ENCODE measurements at regions not wholly inside any gene's neighbourhood (a gene's known extent, or its start where the extent isn't known, plus 50 kb on each side); places are given as distances from the start of the nearest gene placed in this dataset.
"Not testable (repeated sequence)": the region's sequence is repeated elsewhere in the genome, so short reads cannot be mapped to it uniquely, and the experiment has no call there.

GRCh38 chr13:83825676-83826075 is 56.6 kb downstream of the SLITRK1 start:
- DNase-seq, result no peak

GRCh38 chr13:83824560-83824959 is 57.7 kb downstream of the SLITRK1 start:
- no peak for DNase-seq

GRCh38 chr13:83824120-83824519 is 58.2 kb downstream of the SLITRK1 start:
- DNase-seq, result no peak

- no peak for DNase-seq
Observed at GRCh38 chr13:83819611-83820010, 62.7 kb downstream of the SLITRK1 start.

- DNase-seq, result no peak
Observed at GRCh38 chr13:83819156-83819555, 63.1 kb downstream of the SLITRK1 start.

GRCh38 chr13:83816081-83816480 is 66.2 kb downstream of the SLITRK1 start:
- DNase-seq, result no peak

GRCh38 chr13:83815598-83815997 is 66.7 kb downstream of the SLITRK1 start:
- DNase-seq, result no peak

DNA sequence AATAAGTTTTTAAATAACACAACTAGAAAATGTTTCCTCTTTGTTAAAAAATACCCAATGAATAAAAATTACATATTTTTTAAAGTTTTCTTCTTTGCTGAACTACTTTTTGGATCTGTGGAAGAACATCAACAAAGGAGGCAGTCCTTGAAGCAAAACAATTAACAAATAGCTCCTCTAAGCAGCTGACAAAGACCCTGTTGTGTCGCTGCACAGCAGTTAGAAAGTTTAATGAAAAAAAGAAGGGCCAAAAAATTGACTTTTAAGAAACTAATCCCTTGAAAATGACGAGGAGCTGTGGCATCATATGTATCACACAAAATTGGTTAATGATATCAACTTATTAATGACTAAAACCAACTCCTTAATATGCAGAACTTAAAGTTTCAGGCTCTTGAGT is 72.1 kb downstream of the SLITRK1 start:
- DNase-seq, result no peak

GRCh38 chr13:83804356-83804962 is 77.8 kb downstream of the SLITRK1 start:
- no peak for DNase-seq

DNA sequence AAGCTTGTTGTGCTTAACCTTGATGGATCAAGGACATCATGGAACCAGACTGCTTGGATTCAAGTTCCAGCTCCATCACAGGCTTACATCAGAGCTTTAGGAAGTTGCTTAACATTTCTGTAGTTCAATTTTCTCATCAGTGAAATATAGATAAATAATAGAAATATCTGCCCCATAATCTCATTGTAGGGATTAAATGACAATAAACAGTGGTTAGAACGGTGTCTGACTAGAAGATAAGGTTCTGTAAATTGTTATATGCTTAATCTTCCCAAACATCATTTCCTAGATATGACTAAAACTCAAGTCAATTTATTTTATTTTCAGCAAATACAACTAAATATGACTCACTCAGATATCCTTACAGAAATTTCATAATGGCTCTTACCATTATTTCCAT is 83.5 kb downstream of the SLITRK1 start:
- no peak for DNase-seq

- no peak for DNase-seq
Observed at GRCh38 chr13:83796364-83796763, 85.9 kb downstream of the SLITRK1 start.

DNA sequence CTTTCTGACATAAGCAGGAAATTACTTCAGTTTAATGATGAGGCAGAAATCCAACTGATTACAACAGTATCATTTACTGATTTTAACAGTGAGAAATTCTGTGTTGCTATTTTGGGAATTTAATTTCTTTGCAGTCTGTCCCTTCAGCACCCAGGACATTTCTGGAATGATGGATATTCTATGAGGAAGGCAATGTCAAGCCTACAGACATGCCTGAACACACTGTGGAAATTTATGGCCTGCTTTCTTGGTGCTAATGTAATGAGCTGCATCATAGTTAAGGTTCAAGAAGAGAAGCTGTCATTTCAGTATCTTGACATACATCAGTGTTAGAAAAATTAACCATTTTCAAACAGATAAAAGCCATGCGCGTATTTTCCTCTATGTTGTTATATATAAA is 87.7 kb downstream of the SLITRK1 start:
- DNase-seq, result no peak

DNA sequence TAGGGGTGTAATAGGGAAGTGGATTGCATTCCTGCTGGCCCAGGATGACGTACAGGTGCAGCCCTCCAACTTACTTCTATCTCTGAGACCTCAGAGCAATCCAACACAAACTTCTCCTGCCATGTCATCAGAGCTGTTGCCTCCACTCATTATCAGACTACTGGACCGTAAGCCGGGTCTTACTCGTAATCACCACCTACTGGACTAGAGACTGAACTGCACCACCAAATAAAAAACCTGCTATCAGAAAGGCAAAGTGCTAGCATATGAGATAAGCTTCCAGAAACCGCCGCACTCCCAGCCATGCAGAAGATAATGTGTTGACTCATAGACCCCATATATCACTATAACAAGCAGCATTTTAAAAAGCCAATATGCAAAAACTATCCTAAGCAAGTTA is 102.0 kb downstream of the SLITRK1 start:
- peak; percentile 18 for DNase-seq

GRCh38 chr13:83773961-83774360 is 108.3 kb downstream of the SLITRK1 start:
- DNase-seq, result no peak

GRCh38 chr13:83765796-83766195 is 116.5 kb downstream of the SLITRK1 start:
- DNase-seq, result no peak

- no peak for DNase-seq
Observed at GRCh38 chr13:83761631-83762030, 120.6 kb downstream of the SLITRK1 start.

DNA sequence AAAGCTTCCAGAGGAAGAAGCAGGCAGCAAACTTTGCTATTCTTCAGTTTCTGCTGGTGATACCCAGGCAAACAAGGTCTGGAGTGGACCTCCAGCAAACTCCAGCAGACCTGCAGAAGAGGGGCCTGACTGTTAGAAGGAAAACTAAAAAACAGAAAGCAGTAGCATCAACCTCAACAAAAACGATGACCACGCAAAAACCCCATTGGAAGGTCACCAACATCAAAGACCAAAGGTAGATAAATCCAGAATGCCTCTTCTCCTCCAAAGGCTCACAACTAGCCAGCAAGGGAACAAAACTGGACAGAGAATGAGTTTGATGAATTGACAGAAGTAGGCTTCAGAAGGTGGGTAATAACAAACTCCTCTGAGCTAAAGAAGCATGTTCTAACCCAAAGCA is 127.1 kb downstream of the SLITRK1 start:
- DNase-seq, result not testable (repeated sequence)

DNA sequence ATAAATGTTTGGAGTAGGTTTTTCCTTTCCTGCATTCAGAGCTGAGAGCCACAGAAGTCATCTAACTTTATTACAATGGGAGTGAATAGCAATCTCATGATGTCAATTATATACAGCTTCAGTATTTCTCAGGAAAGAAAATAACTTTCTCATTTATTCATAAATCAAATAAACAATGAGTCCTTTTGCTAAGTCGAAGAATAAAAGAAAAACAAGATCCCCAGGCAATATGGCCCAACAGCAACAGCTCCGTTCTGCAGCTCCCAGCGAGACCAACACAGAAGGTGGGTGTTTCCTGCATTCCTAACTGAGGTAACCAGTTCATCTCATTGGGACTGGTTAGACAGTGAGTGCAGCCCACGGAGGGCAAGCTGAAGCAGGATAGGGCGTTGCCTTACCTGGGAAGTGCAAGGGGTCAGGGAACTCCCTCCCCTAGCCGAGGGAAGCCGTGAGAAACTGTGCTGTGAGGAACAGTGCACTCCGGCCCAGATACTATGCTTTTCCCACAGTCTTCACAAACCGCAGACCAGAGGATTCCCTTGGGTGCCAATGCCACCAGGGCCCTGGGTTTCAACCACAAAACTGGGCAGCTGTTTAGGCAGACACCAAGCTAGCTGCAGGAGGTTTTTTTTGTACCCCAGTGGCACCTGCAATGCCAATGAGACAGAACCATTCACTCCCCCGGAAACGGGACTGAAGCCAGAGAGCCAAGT is 128.2 kb downstream of the SLITRK1 start:
- DNase-seq, result no peak

DNA sequence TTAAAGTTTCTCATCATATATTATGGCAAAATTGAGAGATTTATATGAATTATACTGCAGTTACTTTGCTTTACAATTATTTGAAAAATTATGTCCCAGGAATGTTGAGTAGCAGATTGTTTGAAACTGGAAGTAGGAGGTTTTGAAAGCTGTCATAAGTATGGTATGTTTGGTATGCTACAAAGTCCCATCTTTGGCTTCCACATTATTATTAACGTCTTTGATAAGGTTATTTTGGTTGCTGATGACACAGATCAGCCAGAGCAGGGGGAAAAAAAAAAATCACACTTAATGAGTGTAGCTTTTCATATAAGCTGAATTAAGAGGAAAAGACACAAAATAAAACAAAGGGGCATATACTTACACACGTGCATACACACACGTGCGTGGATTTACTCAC is 130.1 kb downstream of the SLITRK1 start:
- DNase-seq, result no peak

- no peak for DNase-seq
Observed at GRCh38 chr13:83740622-83741021, 141.7 kb downstream of the SLITRK1 start.

- DNase-seq, result no peak
Observed at GRCh38 chr13:83738407-83738806, 143.9 kb downstream of the SLITRK1 start.

DNA sequence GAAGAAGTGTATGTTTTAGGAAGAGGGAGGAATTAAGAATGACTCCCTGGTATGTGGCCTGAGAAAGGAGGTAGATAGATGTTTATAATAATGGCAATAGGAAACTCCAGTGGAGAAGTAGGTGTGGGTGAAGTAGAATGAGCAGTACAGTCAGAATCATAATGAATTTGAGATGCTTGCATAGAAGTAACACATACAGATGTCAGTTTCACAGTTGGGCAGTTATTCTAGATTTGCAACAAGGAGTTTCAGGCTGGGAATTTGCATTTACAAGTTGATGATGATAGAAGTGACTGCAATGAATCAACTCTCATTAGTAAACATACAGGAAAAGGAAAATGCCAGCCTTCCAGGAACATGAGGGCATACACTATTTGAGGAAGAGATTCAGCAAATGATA is 149.0 kb downstream of the SLITRK1 start:
- DNase-seq, result no peak

GRCh38 chr13:83732755-83733154 is 149.5 kb downstream of the SLITRK1 start:
- DNase-seq, result no peak

- DNase-seq, result no peak
Observed at GRCh38 chr13:83731113-83731512, 151.2 kb downstream of the SLITRK1 start.

- DNase-seq, result no peak
Observed at GRCh38 chr13:83730674-83731073, 151.6 kb downstream of the SLITRK1 start.
